ENCODE measurements at regions not wholly inside any gene's neighbourhood (a gene's known extent, or its start where the extent isn't known, plus 50 kb on each side); places are given as distances from the start of the nearest gene placed in this dataset.

- no peaks in the 10 kb centered on the region for H3K36me3 Mint-ChIP-seq (ENCODE audit: insufficient read depth, unreplicated experiment)
- Histone ChIP-seq H3K4me3 (ENCODE audit: low read depth, low read length) (no peak overlapping the region), H3K4me1 (no peaks in the 10 kb centered on the region), H3K9me3 (no peaks in the 10 kb centered on the region), H3K27me3 (replicated peaks; ENCODE audit: control insufficient read depth, insufficient read depth, low read length) (no peaks in the 10 kb centered on the region), H3K36me3 (ENCODE audit: control insufficient read depth, insufficient read depth, low read length) (no peaks in the 10 kb centered on the region)
- TF ChIP-seq CTCF (IDR thresholded peaks at IDR 0.05; ENCODE audit: insufficient read depth in 1 of 2, low read depth in 1 of 2, low read length in 1 of 2, severe bottlenecking in 1 of 2, unreplicated experiment in 1 of 2), result no peak
- POLR2A ChIA-PET, result no interaction called here
- intact Hi-C loops (cut with micrococcal nuclease; ENCODE audit: unreplicated experiment), result no loop called here
- no peak overlapping the region for H3K27ac Mint-ChIP-seq (ENCODE audit: unreplicated experiment)
- BruUV-seq (replicated peaks), result no TSS peak
- H3K4me1 Mint-ChIP-seq (ENCODE audit: low read depth, unreplicated experiment), result no peaks in the 10 kb centered on the region
- CTCF ChIA-PET, result no interaction called here
- H3K4me3 Mint-ChIP-seq (ENCODE audit: unreplicated experiment), result no peak overlapping the region
- H3K27me3 Mint-ChIP-seq (ENCODE audit: insufficient read depth, unreplicated experiment), result peaks cover 3% of the 10 kb centered on the region
- no peak for DNase-seq
- H3K9me3 Mint-ChIP-seq (ENCODE audit: unreplicated experiment), result no peaks in the 10 kb centered on the region
Measured at GRCh38 chr9:27933210-27934025, 360.1 kb upstream of the C9orf72 start.

GRCh38 chr9:27934471-27934870 lies 361.2 kb upstream of the C9orf72 start:
- POLR2A ChIA-PET, result no interaction called here
- no peaks in the 10 kb centered on the region for H3K4me1 Mint-ChIP-seq (ENCODE audit: low read depth, unreplicated experiment)
- DNase-seq, result no peak
- H3K27me3 ChIP-seq (replicated peaks; ENCODE audit: control insufficient read depth, insufficient read depth, low read length), result no peaks in the 10 kb centered on the region
- CTCF ChIA-PET, result no interaction called here
- H3K36me3 ChIP-seq (ENCODE audit: control insufficient read depth, insufficient read depth, low read length), result no peaks in the 10 kb centered on the region
- no peaks in the 10 kb centered on the region for H3K9me3 Mint-ChIP-seq (ENCODE audit: unreplicated experiment)
- BruUV-seq (replicated peaks), result no TSS peak
- H3K4me1 ChIP-seq, result no peaks in the 10 kb centered on the region
- intact Hi-C loops (cut with micrococcal nuclease; ENCODE audit: unreplicated experiment), result no loop called here
- H3K4me3 ChIP-seq (ENCODE audit: low read depth, low read length), result no peak overlapping the region
- no peak overlapping the region for H3K4me3 Mint-ChIP-seq (ENCODE audit: unreplicated experiment)
- H3K27ac Mint-ChIP-seq (ENCODE audit: unreplicated experiment), result no peak overlapping the region
- peaks cover 3% of the 10 kb centered on the region for H3K27me3 Mint-ChIP-seq (ENCODE audit: insufficient read depth, unreplicated experiment)
- H3K9me3 ChIP-seq, result no peaks in the 10 kb centered on the region
- no peak for TF ChIP-seq CTCF (IDR thresholded peaks at IDR 0.05; ENCODE audit: insufficient read depth in 1 of 2, low read depth in 1 of 2, low read length in 1 of 2, severe bottlenecking in 1 of 2, unreplicated experiment in 1 of 2)
- no peaks in the 10 kb centered on the region for H3K36me3 Mint-ChIP-seq (ENCODE audit: insufficient read depth, unreplicated experiment)

GRCh38 chr9:27939186-27939585 lies 365.9 kb upstream of the C9orf72 start:
- no peak overlapping the region for H3K27ac Mint-ChIP-seq (ENCODE audit: unreplicated experiment)
- ChIA-PET CTCF (no interaction called here), POLR2A (no interaction called here)
- H3K27me3 Mint-ChIP-seq (ENCODE audit: insufficient read depth, unreplicated experiment), result no peaks in the 10 kb centered on the region
- H3K4me3 ChIP-seq (ENCODE audit: low read depth, low read length), result no peak overlapping the region
- BruUV-seq (replicated peaks), result no TSS peak
- no peaks in the 10 kb centered on the region for H3K36me3 Mint-ChIP-seq (ENCODE audit: insufficient read depth, unreplicated experiment)
- no peak for TF ChIP-seq CTCF (IDR thresholded peaks at IDR 0.05; ENCODE audit: insufficient read depth in 1 of 2, low read depth in 1 of 2, low read length in 1 of 2, severe bottlenecking in 1 of 2, unreplicated experiment in 1 of 2)
- intact Hi-C loops (cut with micrococcal nuclease; ENCODE audit: unreplicated experiment), result no loop called here
- no peak overlapping the region for H3K4me3 Mint-ChIP-seq (ENCODE audit: unreplicated experiment)
- H3K36me3 ChIP-seq (ENCODE audit: control insufficient read depth, insufficient read depth, low read length), result no peaks in the 10 kb centered on the region
- H3K4me1 ChIP-seq, result no peaks in the 10 kb centered on the region
- H3K27me3 ChIP-seq (replicated peaks; ENCODE audit: control insufficient read depth, insufficient read depth, low read length), result no peaks in the 10 kb centered on the region
- DNase-seq, result no peak
- H3K4me1 Mint-ChIP-seq (ENCODE audit: low read depth, unreplicated experiment), result no peaks in the 10 kb centered on the region
- H3K9me3 ChIP-seq, result no peaks in the 10 kb centered on the region
- H3K9me3 Mint-ChIP-seq (ENCODE audit: unreplicated experiment), result no peaks in the 10 kb centered on the region
